DND-41 (cell line): ENCODE measurements at regions not wholly inside any gene's neighbourhood (a gene's known extent, or its start where the extent isn't known, plus 50 kb on each side); places are given as distances from the start of the nearest gene placed in this dataset.

ENCODE experiments used
- EZH2 ChIP-seq: IDR thresholded peaks from 3 replicates; pipeline ENCODE4 v1.6.1; 2012; ENCODE audit warnings: borderline replicate concordance, low read depth, mild to moderate bottlenecking, moderate library complexity, low read length, inconsistent platforms; ENCODE audit not compliant: severe bottlenecking
- TF ChIP-seq, protein P1 (sequence below): IDR thresholded peaks from 2 replicates; pipeline ENCODE4 v1.5.1; 2012; ENCODE audit warnings: borderline replicate concordance, low read length, moderate library complexity, mild to moderate bottlenecking; ENCODE audit not compliant: poor library complexity, severe bottlenecking; ENCODE audit errors: extremely low read depth

DNA sequence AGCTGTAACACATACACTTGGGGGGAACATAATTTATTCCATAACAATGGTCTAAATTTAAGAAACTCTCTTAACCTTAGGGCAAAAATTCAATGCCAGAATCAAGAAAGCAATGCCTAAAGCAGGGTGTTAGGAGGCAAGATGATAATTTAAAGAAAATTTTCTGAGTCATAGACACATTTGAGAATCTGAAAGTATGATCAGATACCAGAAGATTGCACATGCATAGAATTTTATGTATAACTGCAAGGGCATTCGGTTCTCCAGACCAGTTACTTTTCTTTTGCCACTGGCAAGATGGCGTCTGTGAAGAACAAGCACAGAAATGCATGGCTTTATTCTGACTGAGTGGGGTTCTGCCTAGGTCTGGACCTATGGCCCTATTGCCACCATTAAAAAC lies 64.4 kb upstream of the IPO9 start:
- TF ChIP-seq, protein P1, sequence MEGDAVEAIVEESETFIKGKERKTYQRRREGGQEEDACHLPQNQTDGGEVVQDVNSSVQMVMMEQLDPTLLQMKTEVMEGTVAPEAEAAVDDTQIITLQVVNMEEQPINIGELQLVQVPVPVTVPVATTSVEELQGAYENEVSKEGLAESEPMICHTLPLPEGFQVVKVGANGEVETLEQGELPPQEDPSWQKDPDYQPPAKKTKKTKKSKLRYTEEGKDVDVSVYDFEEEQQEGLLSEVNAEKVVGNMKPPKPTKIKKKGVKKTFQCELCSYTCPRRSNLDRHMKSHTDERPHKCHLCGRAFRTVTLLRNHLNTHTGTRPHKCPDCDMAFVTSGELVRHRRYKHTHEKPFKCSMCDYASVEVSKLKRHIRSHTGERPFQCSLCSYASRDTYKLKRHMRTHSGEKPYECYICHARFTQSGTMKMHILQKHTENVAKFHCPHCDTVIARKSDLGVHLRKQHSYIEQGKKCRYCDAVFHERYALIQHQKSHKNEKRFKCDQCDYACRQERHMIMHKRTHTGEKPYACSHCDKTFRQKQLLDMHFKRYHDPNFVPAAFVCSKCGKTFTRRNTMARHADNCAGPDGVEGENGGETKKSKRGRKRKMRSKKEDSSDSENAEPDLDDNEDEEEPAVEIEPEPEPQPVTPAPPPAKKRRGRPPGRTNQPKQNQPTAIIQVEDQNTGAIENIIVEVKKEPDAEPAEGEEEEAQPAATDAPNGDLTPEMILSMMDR, result no peak
- no peak for TF ChIP-seq EZH2
